Activated naive CD4-positive, alpha-beta T cell treated with anti-CD3 and anti-CD28 coated beads, Interleukin-2, amount 10 ng/mL, durations not matched to agents 7 days and 5 days (primary cell): ENCODE measurements at regions not wholly inside any gene's neighbourhood (a gene's known extent, or its start where the extent isn't known, plus 50 kb on each side); places are given as distances from the start of the nearest gene placed in this dataset.

ENCODE experiments used
- CTCF ChIA-PET: fragments of 350-600 bp; sonication (Branson Sonifier 250); formaldehyde crosslinking; loops from one replicate; lab custom pipeline; 2021; ENCODE audit warnings: antibody characterized with exemption; lab: Charles Lee
- DNase-seq: peaks from one replicate; pipeline ENCODE4 v3.0.0-alpha.2; 2020
- H3K27ac Mint-ChIP-seq: one replicate; pipeline ENCODE4 v1.8.0; 2021; ENCODE audit warnings: mild to moderate bottlenecking, moderate library complexity, mixed read lengths
- H3K27me3 Mint-ChIP-seq: one replicate; pipeline ENCODE4 v1.8.0; 2021; ENCODE audit warnings: mild to moderate bottlenecking, mixed read lengths
- H3K36me3 Mint-ChIP-seq: one replicate; pipeline ENCODE4 v1.8.0; 2021; ENCODE audit warnings: mixed read lengths
- H3K4me1 Mint-ChIP-seq: one replicate; pipeline ENCODE4 v1.8.0; 2021; ENCODE audit warnings: mixed read lengths
- H3K4me3 Mint-ChIP-seq: one replicate; pipeline ENCODE4 v1.8.0; 2021; ENCODE audit warnings: mild to moderate bottlenecking, moderate library complexity, mixed read lengths
- H3K9me3 Mint-ChIP-seq: one replicate; pipeline ENCODE4 v1.8.0; 2021; ENCODE audit warnings: mixed read lengths

DNA sequence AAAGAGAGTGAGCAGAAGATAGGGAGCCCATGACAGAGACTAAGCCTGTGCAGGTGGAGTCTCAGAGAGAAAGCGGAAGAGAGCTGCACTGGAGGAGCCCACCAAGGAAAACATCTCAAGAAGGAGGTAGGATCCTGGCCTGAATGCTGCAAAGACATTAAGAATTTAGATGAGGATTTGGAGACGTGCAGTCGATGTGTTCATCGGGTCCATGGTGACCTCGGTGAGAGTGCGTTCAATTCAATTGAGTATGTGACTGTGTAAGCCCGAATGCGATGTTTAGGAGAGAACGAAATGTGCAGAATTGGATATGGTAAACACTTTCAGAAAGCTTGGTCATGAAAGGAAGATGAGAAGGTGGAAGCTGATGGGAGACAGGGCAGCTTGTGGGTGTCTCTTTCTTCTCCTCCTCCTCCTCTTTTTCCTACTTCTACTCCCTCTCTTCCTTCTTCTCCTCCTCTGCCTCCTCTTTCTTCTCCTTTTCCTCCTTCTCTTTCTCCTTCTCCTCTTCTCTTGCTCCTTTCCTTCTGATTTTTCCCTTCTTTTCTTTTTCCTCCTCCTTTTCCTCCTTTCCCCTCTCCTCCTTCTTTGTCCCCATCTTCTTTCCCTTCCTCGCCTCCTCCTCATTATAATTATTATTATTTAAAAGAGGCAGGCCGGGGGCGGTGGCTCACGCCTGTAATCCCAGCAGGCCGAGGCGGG lies 276.0 kb downstream of the RPS24 start:
- DNase-seq: no peak
- Mint-ChIP-seq H3K36me3 (no peaks in the 10 kb centered on the region), H3K27me3 (peaks cover 50% of the 10 kb centered on the region), H3K4me1 (no peaks in the 10 kb centered on the region), H3K27ac (no peak overlapping the region), H3K9me3 (no peaks in the 10 kb centered on the region), H3K4me3 (no peak overlapping the region)
- CTCF ChIA-PET: no interaction called here

- CTCF ChIA-PET: no interaction called here
- Mint-ChIP-seq H3K4me1 (no peaks in the 10 kb centered on the region), H3K27me3 (peaks cover 42% of the 10 kb centered on the region), H3K27ac (no peak overlapping the region), H3K4me3 (no peak overlapping the region), H3K9me3 (no peaks in the 10 kb centered on the region), H3K36me3 (no peaks in the 10 kb centered on the region)
- DNase-seq: no peak
These were observed 276.9 kb downstream of the RPS24 start for GRCh38 chr10:78310481-78311080.

DNA sequence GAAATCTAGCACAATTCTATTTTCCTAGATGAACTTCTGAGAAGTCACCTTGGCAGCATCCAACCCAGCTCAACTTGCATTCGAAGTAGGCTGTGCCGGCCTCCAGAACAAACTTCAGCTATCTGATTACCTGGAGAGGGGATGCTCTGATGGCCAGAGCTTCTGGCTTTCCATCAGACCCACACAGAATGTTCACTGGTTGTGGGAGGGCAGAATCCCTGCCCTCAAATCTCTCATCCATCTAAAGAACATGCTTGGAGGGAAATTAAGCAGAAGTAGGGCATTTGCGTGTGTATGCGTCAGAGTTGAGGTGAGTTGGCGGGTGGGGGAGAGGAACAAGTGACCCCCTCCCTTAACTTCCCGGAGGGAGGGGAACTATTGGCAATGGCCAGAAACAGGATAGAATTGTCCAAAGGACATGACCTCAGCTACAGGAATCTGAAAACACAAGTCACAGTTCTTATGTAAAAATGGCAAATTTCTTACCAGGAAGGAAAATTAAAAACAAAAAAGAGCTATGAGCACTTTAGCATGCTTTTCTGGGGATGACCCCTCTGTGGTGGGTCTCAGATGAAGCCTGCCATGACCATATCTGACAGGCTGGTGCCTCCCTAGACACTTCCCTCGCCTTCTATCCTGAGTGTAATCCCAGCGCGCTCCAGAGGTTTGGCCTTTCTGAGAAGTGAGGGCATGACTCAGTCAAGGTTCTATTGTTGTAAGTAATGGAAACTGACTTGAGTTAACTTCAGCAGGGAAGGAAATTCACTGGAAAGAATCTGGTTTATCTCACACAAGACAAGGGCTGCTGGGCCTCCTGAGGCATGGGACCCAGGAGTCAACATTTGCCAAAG lies 278.8 kb downstream of the RPS24 start:
- no peaks in the 10 kb centered on the region for H3K9me3 Mint-ChIP-seq
- no peaks in the 10 kb centered on the region for H3K36me3 Mint-ChIP-seq
- H3K4me1 Mint-ChIP-seq: no peaks in the 10 kb centered on the region
- H3K27ac Mint-ChIP-seq: no peak overlapping the region
- H3K4me3 Mint-ChIP-seq: no peak overlapping the region
- no peak for DNase-seq
- CTCF ChIA-PET: no interaction called here
- peaks cover 33% of the 10 kb centered on the region for H3K27me3 Mint-ChIP-seq

DNA sequence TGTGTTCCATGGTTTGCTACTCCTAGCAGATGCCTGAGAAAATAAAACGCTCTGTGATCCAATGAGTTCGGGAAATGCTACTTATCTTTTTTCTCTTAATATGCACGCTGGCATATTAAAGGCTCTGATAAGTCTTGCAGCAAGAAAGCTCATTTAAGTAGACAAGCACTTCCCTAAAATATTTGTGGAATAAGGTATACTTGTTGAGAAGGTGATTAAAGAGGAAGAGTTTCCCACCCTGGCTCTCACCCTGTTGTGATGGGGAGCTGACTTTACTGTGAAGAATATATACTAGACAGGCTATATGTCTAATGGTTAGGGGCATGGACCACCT lies 279.4 kb downstream of the RPS24 start:
- H3K27ac Mint-ChIP-seq: no peak overlapping the region
- no peak for DNase-seq
- no peaks in the 10 kb centered on the region for H3K9me3 Mint-ChIP-seq
- H3K4me3 Mint-ChIP-seq: no peak overlapping the region
- peaks cover 33% of the 10 kb centered on the region for H3K27me3 Mint-ChIP-seq
- no peaks in the 10 kb centered on the region for H3K4me1 Mint-ChIP-seq
- no peaks in the 10 kb centered on the region for H3K36me3 Mint-ChIP-seq
- CTCF ChIA-PET: interaction anchor here (1.0 kb wide), 1 partner anchor 8 kb away, joined by 3 read pairs; no protein-coding TSS in a partner anchor

DNA sequence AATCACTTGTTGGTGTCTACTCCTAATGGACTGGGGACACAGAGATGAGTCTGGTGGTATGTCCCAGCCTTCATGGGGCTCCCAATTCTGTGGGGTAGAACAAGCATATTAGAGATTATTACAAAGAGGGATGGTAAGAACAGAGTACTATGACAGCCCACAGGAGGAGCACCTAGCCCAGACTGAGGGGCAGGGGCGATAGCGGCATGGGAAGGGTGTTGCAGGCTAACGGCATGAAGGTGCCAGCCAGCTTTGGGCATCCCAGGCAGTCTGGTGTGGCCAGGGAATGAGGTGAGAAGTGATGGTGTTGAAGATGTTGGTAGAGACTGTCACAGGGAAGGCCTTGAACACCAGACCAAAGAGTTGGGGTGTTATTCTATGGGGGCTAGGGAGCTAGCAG lies 280.0 kb downstream of the RPS24 start:
- no peaks in the 10 kb centered on the region for H3K9me3 Mint-ChIP-seq
- H3K27ac Mint-ChIP-seq: no peak overlapping the region
- no peak overlapping the region for H3K4me3 Mint-ChIP-seq
- peaks cover 33% of the 10 kb centered on the region for H3K27me3 Mint-ChIP-seq
- no peak for DNase-seq
- CTCF ChIA-PET: interaction anchor here (1.0 kb wide), 1 partner anchor 8 kb away, joined by 3 read pairs; no protein-coding TSS in a partner anchor
- no peaks in the 10 kb centered on the region for H3K4me1 Mint-ChIP-seq
- H3K36me3 Mint-ChIP-seq: no peaks in the 10 kb centered on the region

GRCh38 chr10:78314651-78315050 lies 281.0 kb downstream of the RPS24 start:
- Mint-ChIP-seq H3K36me3 (no peaks in the 10 kb centered on the region), H3K27ac (no peak overlapping the region), H3K4me3 (no peak overlapping the region), H3K9me3 (no peaks in the 10 kb centered on the region), H3K4me1 (no peaks in the 10 kb centered on the region), H3K27me3 (peaks cover 29% of the 10 kb centered on the region)
- CTCF ChIA-PET: no interaction called here
- no peak for DNase-seq

- H3K4me1 Mint-ChIP-seq: peaks cover 16% of the 10 kb centered on the region
- H3K4me3 Mint-ChIP-seq: no peak overlapping the region
- H3K27me3 Mint-ChIP-seq: peaks cover 19% of the 10 kb centered on the region
- H3K36me3 Mint-ChIP-seq: no peaks in the 10 kb centered on the region
- H3K27ac Mint-ChIP-seq: no peak overlapping the region
- DNase-seq: no peak
- no peaks in the 10 kb centered on the region for H3K9me3 Mint-ChIP-seq
- CTCF ChIA-PET: no interaction called here
These were observed 282.8 kb downstream of the RPS24 start for GRCh38 chr10:78316451-78316931.

- CTCF ChIA-PET: interaction anchor here (0.8 kb wide), 1 partner anchor 877 kb away, joined by 3 read pairs; no protein-coding TSS in a partner anchor
- Mint-ChIP-seq H3K4me3 (no peak overlapping the region), H3K36me3 (no peaks in the 10 kb centered on the region), H3K27me3 (peaks cover 10% of the 10 kb centered on the region), H3K27ac (no peak overlapping the region), H3K9me3 (no peaks in the 10 kb centered on the region), H3K4me1 (peaks cover 21% of the 10 kb centered on the region)
- DNase-seq: no peak
These were observed 284.6 kb downstream of the RPS24 start for GRCh38 chr10:78318305-78318704.

DNA sequence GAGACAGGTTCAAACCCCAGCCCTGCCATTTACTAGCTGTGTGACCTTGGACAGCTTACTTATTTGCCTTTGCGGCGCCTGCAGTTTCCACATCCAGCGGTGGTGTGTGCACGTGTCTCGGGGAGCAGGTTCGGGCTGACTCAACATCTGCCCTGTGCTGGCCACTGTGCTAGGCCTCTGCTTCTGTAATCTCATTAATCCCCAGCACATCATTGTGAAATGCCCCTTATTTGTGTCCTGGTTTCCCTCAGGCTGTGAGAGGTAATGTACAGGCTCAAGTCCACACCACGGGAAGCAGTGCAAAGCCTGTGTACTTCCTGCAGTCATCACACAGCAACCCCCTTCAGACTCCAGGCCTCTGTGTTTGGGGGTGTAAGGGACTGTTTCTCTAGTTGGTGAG lies 285.7 kb downstream of the RPS24 start:
- no peak overlapping the region for H3K27ac Mint-ChIP-seq
- no peaks in the 10 kb centered on the region for H3K36me3 Mint-ChIP-seq
- H3K9me3 Mint-ChIP-seq: no peaks in the 10 kb centered on the region
- no peak overlapping the region for H3K4me3 Mint-ChIP-seq
- CTCF ChIA-PET: no interaction called here
- H3K27me3 Mint-ChIP-seq: peaks cover 3% of the 10 kb centered on the region
- DNase-seq: no peak
- peaks cover 25% of the 10 kb centered on the region for H3K4me1 Mint-ChIP-seq

- Mint-ChIP-seq H3K9me3 (no peaks in the 10 kb centered on the region), H3K4me3 (no peak overlapping the region), H3K27ac (peak overlapping the region; percentile 12), H3K36me3 (no peaks in the 10 kb centered on the region), H3K27me3 (peaks cover 3% of the 10 kb centered on the region), H3K4me1 (peaks cover 25% of the 10 kb centered on the region)
- DNase-seq: no peak
- CTCF ChIA-PET: no interaction called here
These were observed 286.2 kb downstream of the RPS24 start for GRCh38 chr10:78319841-78320240.

DNA sequence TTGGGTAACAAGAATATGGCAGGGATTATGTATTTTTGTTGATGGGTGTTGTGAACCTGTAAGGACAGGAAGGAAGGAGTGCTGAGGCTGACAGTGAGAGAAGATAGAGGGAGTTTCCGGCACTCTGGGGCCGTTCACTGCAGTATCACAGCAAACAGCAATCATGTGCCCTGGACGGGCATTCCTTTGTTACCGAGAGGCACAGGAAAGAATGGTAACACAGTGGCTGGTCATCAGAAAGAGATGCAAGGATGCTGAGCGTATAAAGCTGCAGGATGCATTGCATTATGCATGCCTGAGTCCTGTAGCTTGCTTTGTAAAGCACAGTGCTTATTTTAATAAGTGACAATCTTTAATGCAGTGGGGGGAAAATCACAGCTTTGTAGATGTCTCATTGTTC lies 286.8 kb downstream of the RPS24 start:
- H3K36me3 Mint-ChIP-seq: no peaks in the 10 kb centered on the region
- H3K27ac Mint-ChIP-seq: peak overlapping the region; percentile 12
- no peak overlapping the region for H3K4me3 Mint-ChIP-seq
- peaks cover 25% of the 10 kb centered on the region for H3K4me1 Mint-ChIP-seq
- H3K9me3 Mint-ChIP-seq: no peaks in the 10 kb centered on the region
- no peak for DNase-seq
- CTCF ChIA-PET: no interaction called here
- peaks cover 3% of the 10 kb centered on the region for H3K27me3 Mint-ChIP-seq

DNA sequence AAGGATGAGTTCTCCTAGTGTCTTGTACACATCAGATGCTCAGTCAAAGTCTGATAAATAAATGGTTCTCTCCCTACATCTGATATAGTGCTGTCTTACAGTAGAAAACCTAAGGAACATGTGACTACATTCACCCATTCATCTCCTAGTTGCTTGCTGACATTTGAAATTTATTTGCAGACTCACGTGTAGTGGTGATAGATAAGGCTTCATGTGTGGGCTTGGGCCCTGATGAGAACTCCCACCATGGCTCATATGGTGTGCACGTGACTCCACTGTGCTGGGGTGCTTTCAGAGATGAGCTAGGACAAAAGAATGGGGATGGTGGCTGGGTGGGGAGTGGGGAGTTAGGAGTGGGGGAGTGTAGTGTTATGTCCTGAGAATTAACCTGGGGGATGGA lies 287.3 kb downstream of the RPS24 start:
- Mint-ChIP-seq H3K27me3 (peaks cover 3% of the 10 kb centered on the region), H3K4me1 (peaks cover 25% of the 10 kb centered on the region), H3K4me3 (no peak overlapping the region), H3K36me3 (peaks cover under 1% of the 10 kb centered on the region), H3K27ac (no peak overlapping the region), H3K9me3 (peaks cover 1% of the 10 kb centered on the region)
- DNase-seq: no peak
- CTCF ChIA-PET: interaction anchor here (0.6 kb wide), 1 partner anchor 17 kb away, joined by 3 read pairs; no protein-coding TSS in a partner anchor

DNA sequence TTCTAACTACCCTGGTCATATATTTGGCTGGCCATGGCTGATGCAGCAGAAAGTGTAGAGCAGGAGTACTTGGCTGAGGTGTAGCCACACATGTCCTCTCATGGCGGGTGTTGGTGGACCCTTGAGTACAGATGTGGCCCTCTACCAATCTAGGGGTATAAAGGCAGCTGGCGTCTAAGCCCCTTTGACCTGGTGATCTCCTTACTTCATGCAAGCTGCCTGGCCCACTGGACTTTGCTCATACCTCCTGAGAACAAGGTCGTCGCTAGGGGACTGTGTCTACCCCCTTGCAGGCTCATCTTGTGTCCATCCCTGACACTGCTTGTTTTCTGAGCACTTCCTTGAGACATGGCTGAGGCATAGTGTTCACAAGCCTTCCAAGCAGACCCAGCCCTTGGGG lies 287.8 kb downstream of the RPS24 start:
- peaks cover under 1% of the 10 kb centered on the region for H3K27me3 Mint-ChIP-seq
- DNase-seq: no peak
- no peak overlapping the region for H3K4me3 Mint-ChIP-seq
- peaks cover 5% of the 10 kb centered on the region for H3K36me3 Mint-ChIP-seq
- peaks cover 25% of the 10 kb centered on the region for H3K4me1 Mint-ChIP-seq
- CTCF ChIA-PET: interaction anchor here (0.6 kb wide), 1 partner anchor 17 kb away, joined by 3 read pairs; no protein-coding TSS in a partner anchor
- H3K9me3 Mint-ChIP-seq: peaks cover 6% of the 10 kb centered on the region
- no peak overlapping the region for H3K27ac Mint-ChIP-seq

DNA sequence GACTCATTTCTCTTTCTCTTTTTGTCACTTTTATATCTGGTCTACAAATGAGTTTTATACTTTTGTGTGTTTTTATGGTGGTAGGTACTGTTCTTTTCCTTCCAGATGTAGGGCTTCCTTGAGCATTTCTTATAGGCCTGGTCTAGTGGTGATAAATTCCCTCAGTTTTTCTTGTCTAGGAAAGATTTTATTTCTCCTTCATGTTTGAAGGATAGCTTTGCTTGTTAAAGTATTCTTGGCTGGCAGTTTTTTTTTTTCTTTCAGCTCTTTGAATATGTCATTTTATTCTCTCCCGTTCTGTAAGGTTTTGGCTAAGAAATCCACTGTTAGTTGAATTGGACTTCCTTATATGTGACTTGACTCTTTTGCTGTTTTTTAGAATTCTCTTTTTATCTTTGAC lies 292.7 kb downstream of the RPS24 start:
- peaks cover 7% of the 10 kb centered on the region for H3K36me3 Mint-ChIP-seq
- no peak for DNase-seq
- peaks cover 13% of the 10 kb centered on the region for H3K9me3 Mint-ChIP-seq
- H3K27ac Mint-ChIP-seq: no peak overlapping the region
- no peak overlapping the region for H3K4me3 Mint-ChIP-seq
- peaks cover 9% of the 10 kb centered on the region for H3K4me1 Mint-ChIP-seq
- H3K27me3 Mint-ChIP-seq: peaks cover 3% of the 10 kb centered on the region
- CTCF ChIA-PET: no interaction called here
